ENCODE measurements at regions not wholly inside any gene's neighbourhood (a gene's known extent, or its start where the extent isn't known, plus 50 kb on each side); places are given as distances from the start of the nearest gene placed in this dataset.

- Histone ChIP-seq H3K4me3 (ENCODE audit: low read length) (peak overlapping the region; percentile 24), H3K27ac (ENCODE audit: low read length) (peak overlapping the region; percentile 60), H3K4me1 (ENCODE audit: control insufficient read depth, insufficient read depth, low read length) (peaks cover 42% of the 10 kb centered on the region), H3K27me3 (ENCODE audit: control insufficient read depth, insufficient read depth, low read length) (no peaks in the 10 kb centered on the region), H3K9me3 (replicated peaks; ENCODE audit: control insufficient read depth, low read depth, low read length) (no peaks in the 10 kb centered on the region), H3K36me3 (ENCODE audit: control insufficient read depth, insufficient read depth, low read length) (no peaks in the 10 kb centered on the region)
- 23% methylated on average over 15 of the region's 27 CpGs for WGBS (ENCODE audit: insufficient coverage)
- peak; percentile 87 for DNase-seq
These were observed 180.7 kb downstream of the ZBTB18 start for GRCh38 chr1:244231572-244232315.

- H3K27ac ChIP-seq (ENCODE audit: low read length) = peak overlapping the region; percentile 82
- no peaks in the 10 kb centered on the region for H3K9me3 ChIP-seq (replicated peaks; ENCODE audit: control insufficient read depth, low read depth, low read length)
- H3K4me1 ChIP-seq (ENCODE audit: control insufficient read depth, insufficient read depth, low read length) = peaks cover 42% of the 10 kb centered on the region
- DNase-seq = peak; percentile 73
- 38% methylated on average over 11 of the region's 15 CpGs for WGBS (ENCODE audit: insufficient coverage)
- H3K27me3 ChIP-seq (ENCODE audit: control insufficient read depth, insufficient read depth, low read length) = no peaks in the 10 kb centered on the region
- H3K4me3 ChIP-seq (ENCODE audit: low read length) = no peak overlapping the region
- H3K36me3 ChIP-seq (ENCODE audit: control insufficient read depth, insufficient read depth, low read length) = no peaks in the 10 kb centered on the region
These were observed 183.0 kb downstream of the ZBTB18 start for GRCh38 chr1:244234009-244234643.

- Histone ChIP-seq H3K4me3 (ENCODE audit: low read length) (no peak overlapping the region), H3K4me1 (ENCODE audit: control insufficient read depth, insufficient read depth, low read length) (peaks cover 37% of the 10 kb centered on the region), H3K36me3 (ENCODE audit: control insufficient read depth, insufficient read depth, low read length) (no peaks in the 10 kb centered on the region), H3K27me3 (ENCODE audit: control insufficient read depth, insufficient read depth, low read length) (no peaks in the 10 kb centered on the region), H3K9me3 (replicated peaks; ENCODE audit: control insufficient read depth, low read depth, low read length) (no peaks in the 10 kb centered on the region), H3K27ac (ENCODE audit: low read length) (peak overlapping the region; percentile 69)
- WGBS (ENCODE audit: insufficient coverage) = 100% methylated on average over 2 of the region's 2 CpGs
- no peak for DNase-seq
These were observed 184.1 kb downstream of the ZBTB18 start for GRCh38 chr1:244235157-244235556.

GRCh38 chr1:244236101-244236500 lies 185.0 kb downstream of the ZBTB18 start:
- no peaks in the 10 kb centered on the region for H3K36me3 ChIP-seq (ENCODE audit: control insufficient read depth, insufficient read depth, low read length)
- no peaks in the 10 kb centered on the region for H3K9me3 ChIP-seq (replicated peaks; ENCODE audit: control insufficient read depth, low read depth, low read length)
- no peak overlapping the region for H3K27ac ChIP-seq (ENCODE audit: low read length)
- WGBS (ENCODE audit: insufficient coverage) = 35% methylated on average over 4 of the region's 6 CpGs
- peaks cover 30% of the 10 kb centered on the region for H3K4me1 ChIP-seq (ENCODE audit: control insufficient read depth, insufficient read depth, low read length)
- H3K4me3 ChIP-seq (ENCODE audit: low read length) = no peak overlapping the region
- no peaks in the 10 kb centered on the region for H3K27me3 ChIP-seq (ENCODE audit: control insufficient read depth, insufficient read depth, low read length)
- no peak for DNase-seq

- Histone ChIP-seq H3K9me3 (replicated peaks; ENCODE audit: control insufficient read depth, low read depth, low read length) (no peaks in the 10 kb centered on the region), H3K4me3 (ENCODE audit: low read length) (no peak overlapping the region), H3K27me3 (ENCODE audit: control insufficient read depth, insufficient read depth, low read length) (no peaks in the 10 kb centered on the region), H3K36me3 (ENCODE audit: control insufficient read depth, insufficient read depth, low read length) (no peaks in the 10 kb centered on the region), H3K27ac (ENCODE audit: low read length) (no peak overlapping the region), H3K4me1 (ENCODE audit: control insufficient read depth, insufficient read depth, low read length) (peaks cover 24% of the 10 kb centered on the region)
- WGBS (ENCODE audit: insufficient coverage) = 88% methylated on average over 7 of the region's 7 CpGs
- no peak for DNase-seq
These were observed 185.6 kb downstream of the ZBTB18 start for GRCh38 chr1:244236721-244237120.

GRCh38 chr1:244237445-244237844 lies 186.4 kb downstream of the ZBTB18 start:
- Histone ChIP-seq H3K27ac (ENCODE audit: low read length) (no peak overlapping the region), H3K27me3 (ENCODE audit: control insufficient read depth, insufficient read depth, low read length) (no peaks in the 10 kb centered on the region), H3K4me1 (ENCODE audit: control insufficient read depth, insufficient read depth, low read length) (peaks cover 18% of the 10 kb centered on the region), H3K9me3 (replicated peaks; ENCODE audit: control insufficient read depth, low read depth, low read length) (no peaks in the 10 kb centered on the region), H3K4me3 (ENCODE audit: low read length) (no peak overlapping the region), H3K36me3 (ENCODE audit: control insufficient read depth, insufficient read depth, low read length) (no peaks in the 10 kb centered on the region)
- WGBS (ENCODE audit: insufficient coverage) = 69% methylated on average over 7 of the region's 8 CpGs
- DNase-seq = no peak

- Histone ChIP-seq H3K27me3 (ENCODE audit: control insufficient read depth, insufficient read depth, low read length) (no peaks in the 10 kb centered on the region), H3K36me3 (ENCODE audit: control insufficient read depth, insufficient read depth, low read length) (no peaks in the 10 kb centered on the region), H3K9me3 (replicated peaks; ENCODE audit: control insufficient read depth, low read depth, low read length) (no peaks in the 10 kb centered on the region), H3K4me1 (ENCODE audit: control insufficient read depth, insufficient read depth, low read length) (peaks cover 6% of the 10 kb centered on the region), H3K27ac (ENCODE audit: low read length) (no peak overlapping the region), H3K4me3 (ENCODE audit: low read length) (no peak overlapping the region)
- WGBS (ENCODE audit: insufficient coverage) = 82% methylated on average over 2 of the region's 4 CpGs
- DNase-seq = no peak
These were observed 188.2 kb downstream of the ZBTB18 start for GRCh38 chr1:244239261-244239770.

- no peak for DNase-seq
- no peaks in the 10 kb centered on the region for H3K9me3 ChIP-seq (replicated peaks; ENCODE audit: control insufficient read depth, low read depth, low read length)
- H3K27ac ChIP-seq (ENCODE audit: low read length) = no peak overlapping the region
- H3K4me3 ChIP-seq (ENCODE audit: low read length) = no peak overlapping the region
- 95% methylated on average over 2 of the region's 4 CpGs for WGBS (ENCODE audit: insufficient coverage)
- no peaks in the 10 kb centered on the region for H3K27me3 ChIP-seq (ENCODE audit: control insufficient read depth, insufficient read depth, low read length)
- H3K4me1 ChIP-seq (ENCODE audit: control insufficient read depth, insufficient read depth, low read length) = peaks cover 1% of the 10 kb centered on the region
- no peaks in the 10 kb centered on the region for H3K36me3 ChIP-seq (ENCODE audit: control insufficient read depth, insufficient read depth, low read length)
These were observed 190.4 kb downstream of the ZBTB18 start for GRCh38 chr1:244241438-244241837.

GRCh38 chr1:244242446-244242845 lies 191.4 kb downstream of the ZBTB18 start:
- Histone ChIP-seq H3K36me3 (ENCODE audit: control insufficient read depth, insufficient read depth, low read length) (no peaks in the 10 kb centered on the region), H3K27me3 (ENCODE audit: control insufficient read depth, insufficient read depth, low read length) (no peaks in the 10 kb centered on the region), H3K27ac (ENCODE audit: low read length) (no peak overlapping the region), H3K9me3 (replicated peaks; ENCODE audit: control insufficient read depth, low read depth, low read length) (no peaks in the 10 kb centered on the region), H3K4me1 (ENCODE audit: control insufficient read depth, insufficient read depth, low read length) (no peaks in the 10 kb centered on the region), H3K4me3 (ENCODE audit: low read length) (no peak overlapping the region)
- no CpG with 5 or more reads among the region's 5 CpGs for WGBS (ENCODE audit: insufficient coverage)
- DNase-seq = no peak

- Histone ChIP-seq H3K4me3 (ENCODE audit: low read length) (no peak overlapping the region), H3K4me1 (ENCODE audit: control insufficient read depth, insufficient read depth, low read length) (no peaks in the 10 kb centered on the region), H3K36me3 (ENCODE audit: control insufficient read depth, insufficient read depth, low read length) (no peaks in the 10 kb centered on the region), H3K27me3 (ENCODE audit: control insufficient read depth, insufficient read depth, low read length) (peaks cover 4% of the 10 kb centered on the region), H3K9me3 (replicated peaks; ENCODE audit: control insufficient read depth, low read depth, low read length) (no peaks in the 10 kb centered on the region), H3K27ac (ENCODE audit: low read length) (no peak overlapping the region)
- WGBS (ENCODE audit: insufficient coverage) = 100% methylated on average over 1 of the region's 4 CpGs
- DNase-seq = no peak
These were observed 195.3 kb downstream of the ZBTB18 start for GRCh38 chr1:244246334-244246733.
